Glutamatergic neuron (in vitro differentiated cells): ENCODE measurements at regions not wholly inside any gene's neighbourhood (a gene's known extent, or its start where the extent isn't known, plus 50 kb on each side); places are given as distances from the start of the nearest gene placed in this dataset.

Experiments used
- DNase-seq: peaks from one replicate; pipeline ENCODE4 v3.0.0; 2022
- H3K27ac Mint-ChIP-seq: one replicate; pipeline ENCODE4 v1.8.0; 2020; ENCODE audit warnings: mild to moderate bottlenecking, mixed read lengths, inconsistent platforms; ENCODE audit not compliant: unreplicated experiment
- H3K27me3 Mint-ChIP-seq: one replicate; pipeline ENCODE4 v1.8.0; 2020; ENCODE audit warnings: mild to moderate bottlenecking, moderate library complexity, mixed read lengths, inconsistent platforms; ENCODE audit not compliant: unreplicated experiment
- H3K36me3 Mint-ChIP-seq: one replicate; pipeline ENCODE4 v1.8.0; 2020; ENCODE audit warnings: mild to moderate bottlenecking, mixed read lengths, inconsistent platforms; ENCODE audit not compliant: unreplicated experiment
- H3K4me1 Mint-ChIP-seq: one replicate; pipeline ENCODE4 v1.8.0; 2020; ENCODE audit warnings: mild to moderate bottlenecking, low read depth, mixed read lengths, inconsistent platforms; ENCODE audit not compliant: unreplicated experiment
- H3K4me3 Mint-ChIP-seq: one replicate; pipeline ENCODE4 v1.8.0; 2020; ENCODE audit warnings: mild to moderate bottlenecking, mixed read lengths, inconsistent platforms; ENCODE audit not compliant: unreplicated experiment
- H3K9me3 Mint-ChIP-seq: one replicate; pipeline ENCODE4 v1.8.0; 2020; ENCODE audit warnings: mild to moderate bottlenecking, moderate library complexity, mixed read lengths, inconsistent platforms; ENCODE audit not compliant: unreplicated experiment
- TF ChIP-seq, protein P1 (sequence below): fragments of 200-600 bp; sonication (generic); IDR thresholded peaks from one replicate; pipeline ENCODE4 v1.5.0; 2021; ENCODE audit not compliant: partially characterized antibody, unreplicated experiment

DNA sequence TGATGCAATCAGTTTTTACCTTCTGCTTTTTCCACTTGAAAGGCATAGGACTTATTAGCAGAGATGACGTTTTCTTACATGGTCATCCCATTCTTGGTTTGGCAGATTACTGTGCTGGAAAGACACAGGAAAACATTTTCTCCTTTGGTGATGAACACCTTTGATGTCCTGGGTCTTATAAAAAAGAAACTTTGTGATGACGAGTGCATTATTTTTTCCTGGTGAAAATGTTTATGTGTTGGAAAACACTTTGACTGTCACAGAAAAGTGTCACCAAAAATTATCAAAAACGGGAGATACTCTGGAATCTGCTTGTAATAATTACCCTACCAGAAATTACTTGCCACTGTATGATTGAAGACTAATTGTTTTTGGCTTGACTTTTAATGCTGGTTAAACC, 2020.9 kb downstream of the MAT2B start:
- H3K36me3 Mint-ChIP-seq: peaks cover 11% of the 10 kb centered on the region
- DNase-seq: no peak
- TF ChIP-seq, protein P1, sequence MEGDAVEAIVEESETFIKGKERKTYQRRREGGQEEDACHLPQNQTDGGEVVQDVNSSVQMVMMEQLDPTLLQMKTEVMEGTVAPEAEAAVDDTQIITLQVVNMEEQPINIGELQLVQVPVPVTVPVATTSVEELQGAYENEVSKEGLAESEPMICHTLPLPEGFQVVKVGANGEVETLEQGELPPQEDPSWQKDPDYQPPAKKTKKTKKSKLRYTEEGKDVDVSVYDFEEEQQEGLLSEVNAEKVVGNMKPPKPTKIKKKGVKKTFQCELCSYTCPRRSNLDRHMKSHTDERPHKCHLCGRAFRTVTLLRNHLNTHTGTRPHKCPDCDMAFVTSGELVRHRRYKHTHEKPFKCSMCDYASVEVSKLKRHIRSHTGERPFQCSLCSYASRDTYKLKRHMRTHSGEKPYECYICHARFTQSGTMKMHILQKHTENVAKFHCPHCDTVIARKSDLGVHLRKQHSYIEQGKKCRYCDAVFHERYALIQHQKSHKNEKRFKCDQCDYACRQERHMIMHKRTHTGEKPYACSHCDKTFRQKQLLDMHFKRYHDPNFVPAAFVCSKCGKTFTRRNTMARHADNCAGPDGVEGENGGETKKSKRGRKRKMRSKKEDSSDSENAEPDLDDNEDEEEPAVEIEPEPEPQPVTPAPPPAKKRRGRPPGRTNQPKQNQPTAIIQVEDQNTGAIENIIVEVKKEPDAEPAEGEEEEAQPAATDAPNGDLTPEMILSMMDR: no peak
- H3K27me3 Mint-ChIP-seq: no peaks in the 10 kb centered on the region
- H3K9me3 Mint-ChIP-seq: no peaks in the 10 kb centered on the region
- no peak overlapping the region for H3K4me3 Mint-ChIP-seq
- no peak overlapping the region for H3K27ac Mint-ChIP-seq
- H3K4me1 Mint-ChIP-seq: no peaks in the 10 kb centered on the region

DNA sequence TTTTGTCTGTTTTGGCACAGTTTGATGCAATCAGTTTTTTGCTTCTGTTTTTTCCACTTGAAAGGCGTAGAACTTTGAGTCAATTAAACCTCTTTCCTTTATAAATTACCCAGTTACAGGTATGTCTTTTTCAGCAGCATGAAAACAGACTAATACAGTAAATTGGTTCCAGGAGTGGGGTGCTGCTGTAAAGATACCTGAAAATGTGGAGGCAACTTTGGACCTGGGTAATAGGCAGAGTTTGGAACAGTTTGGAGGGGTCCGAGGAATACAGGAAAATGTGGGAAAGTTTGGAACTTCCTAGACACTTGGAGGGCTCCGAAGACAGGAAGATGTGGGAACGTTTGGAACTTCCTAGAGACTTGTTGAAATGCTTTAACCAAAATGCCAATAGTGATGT, 2022.2 kb downstream of the MAT2B start:
- Mint-ChIP-seq H3K9me3 (no peaks in the 10 kb centered on the region), H3K36me3 (peaks cover 11% of the 10 kb centered on the region), H3K4me3 (no peak overlapping the region), H3K27ac (no peak overlapping the region), H3K4me1 (no peaks in the 10 kb centered on the region), H3K27me3 (no peaks in the 10 kb centered on the region)
- no peak for DNase-seq
- TF ChIP-seq, protein P1: no peak

GRCh38 chr5:165538065-165538464, 2032.6 kb downstream of the MAT2B start:
- DNase-seq: no peak
- H3K36me3 Mint-ChIP-seq: no peaks in the 10 kb centered on the region
- H3K27me3 Mint-ChIP-seq: no peaks in the 10 kb centered on the region
- H3K27ac Mint-ChIP-seq: no peak overlapping the region
- H3K4me3 Mint-ChIP-seq: no peak overlapping the region
- TF ChIP-seq, protein P1: no peak
- no peaks in the 10 kb centered on the region for H3K9me3 Mint-ChIP-seq
- H3K4me1 Mint-ChIP-seq: no peaks in the 10 kb centered on the region

DNA sequence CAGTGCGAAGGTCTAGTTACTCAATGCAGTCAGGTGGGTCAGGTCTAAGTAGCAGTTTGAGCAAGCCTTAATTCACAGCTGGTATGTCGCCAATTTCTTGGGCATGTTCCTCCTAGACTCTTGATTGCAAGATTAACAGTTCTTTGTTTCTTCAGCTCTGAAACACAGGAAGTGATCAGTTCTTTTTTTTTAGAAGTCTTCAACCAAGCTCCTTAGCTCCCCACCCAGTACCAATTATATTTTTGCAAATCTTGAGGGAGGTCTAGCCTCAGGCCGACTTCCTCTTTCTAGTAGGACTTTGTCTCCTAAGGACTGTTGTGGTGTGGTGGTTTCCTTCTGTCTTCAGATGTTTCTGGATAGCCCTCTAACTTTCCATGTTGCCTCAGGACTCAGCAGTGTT, 2054.2 kb downstream of the MAT2B start:
- Mint-ChIP-seq H3K4me1 (no peaks in the 10 kb centered on the region), H3K36me3 (no peaks in the 10 kb centered on the region), H3K4me3 (no peak overlapping the region), H3K9me3 (peaks cover 1% of the 10 kb centered on the region), H3K27ac (no peak overlapping the region), H3K27me3 (no peaks in the 10 kb centered on the region)
- DNase-seq: no peak
- TF ChIP-seq, protein P1: no peak

DNA sequence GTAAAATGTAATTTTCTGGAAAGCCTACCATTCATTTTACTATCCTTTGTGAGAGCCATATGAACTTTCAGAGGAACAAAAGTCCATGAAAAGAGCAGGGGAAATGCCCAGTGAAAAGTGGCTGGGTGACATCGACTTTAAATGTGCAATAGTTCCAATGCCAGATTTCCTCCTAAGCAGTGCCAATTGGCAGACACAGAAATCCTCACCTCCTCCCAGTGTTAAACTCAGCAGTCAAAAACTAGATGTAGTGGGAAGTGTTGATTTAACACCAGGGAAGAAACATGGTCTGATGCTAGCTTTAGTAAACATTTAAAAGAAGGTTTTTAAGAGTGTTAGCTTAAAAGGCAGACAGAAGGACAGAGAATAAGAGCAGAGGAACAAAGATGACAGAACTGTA, 2055.2 kb downstream of the MAT2B start:
- DNase-seq: no peak
- H3K27ac Mint-ChIP-seq: no peak overlapping the region

More for the DNA sequence above, 2055.2 kb downstream of the MAT2B start:
- no peaks in the 10 kb centered on the region for H3K4me1 Mint-ChIP-seq
- H3K9me3 Mint-ChIP-seq: peaks cover 1% of the 10 kb centered on the region
- no peaks in the 10 kb centered on the region for H3K27me3 Mint-ChIP-seq
- H3K4me3 Mint-ChIP-seq: no peak overlapping the region
- TF ChIP-seq, protein P1: no peak
- no peaks in the 10 kb centered on the region for H3K36me3 Mint-ChIP-seq
